ENCODE measurements at regions not wholly inside any gene's neighbourhood (a gene's known extent, or its start where the extent isn't known, plus 50 kb on each side); places are given as distances from the start of the nearest gene placed in this dataset.

GRCh38 chr17:63317166-63317840, 128.8 kb downstream of the CYB561 start:
- Histone ChIP-seq H3K4me1 (ENCODE audit: control insufficient read depth, insufficient read depth, low read length, unreplicated experiment) (no peaks in the 10 kb centered on the region), H3K27ac (ENCODE audit: low read depth, low read length) (no peak overlapping the region), H3K36me3 (ENCODE audit: insufficient read depth, low read length) (peaks cover 26% of the 10 kb centered on the region; the same call in 1 of the 2 replicates), H3K4me3 (ENCODE audit: low read depth, low read length) (no peak overlapping the region), H3K79me2 (ENCODE audit: control insufficient read depth, insufficient read depth, low read length, unreplicated experiment) (no peaks in the 10 kb centered on the region), H3K27me3 (ENCODE audit: insufficient read depth, low read length) (no peaks in the 10 kb centered on the region), H2AFZ (ENCODE audit: low read length, unreplicated experiment) (no peak overlapping the region)

DNA sequence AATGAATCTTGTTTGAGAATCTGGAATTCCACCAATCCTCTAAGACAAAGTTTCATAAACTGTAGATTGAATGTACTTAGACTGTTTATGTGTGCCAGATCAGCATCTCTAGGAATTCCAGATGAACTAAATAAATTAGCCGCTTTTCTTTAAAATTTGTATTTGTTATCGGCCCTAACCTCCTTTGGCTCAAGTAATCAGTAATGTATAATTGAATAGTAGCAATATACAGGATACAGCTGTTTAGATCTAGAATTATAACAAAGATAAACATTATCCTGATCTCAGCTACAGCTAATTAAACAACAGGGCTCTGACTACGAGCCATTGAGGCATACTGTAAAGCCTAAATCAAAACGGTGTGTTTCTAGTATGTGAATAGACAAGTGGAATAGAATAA, 120.3 kb downstream of the CYB561 start:
- Histone ChIP-seq H3K4me3 (ENCODE audit: low read depth, low read length) (no peak overlapping the region), H3K79me2 (ENCODE audit: control insufficient read depth, insufficient read depth, low read length, unreplicated experiment) (no peaks in the 10 kb centered on the region), H2AFZ (ENCODE audit: low read length, unreplicated experiment) (no peak overlapping the region), H3K4me1 (ENCODE audit: control insufficient read depth, insufficient read depth, low read length, unreplicated experiment) (no peaks in the 10 kb centered on the region), H3K27ac (ENCODE audit: low read depth, low read length) (no peak overlapping the region), H3K36me3 (ENCODE audit: insufficient read depth, low read length) (peaks cover 8% of the 10 kb centered on the region; the same call in 1 of the 2 replicates), H3K27me3 (ENCODE audit: insufficient read depth, low read length) (no peaks in the 10 kb centered on the region)

DNA sequence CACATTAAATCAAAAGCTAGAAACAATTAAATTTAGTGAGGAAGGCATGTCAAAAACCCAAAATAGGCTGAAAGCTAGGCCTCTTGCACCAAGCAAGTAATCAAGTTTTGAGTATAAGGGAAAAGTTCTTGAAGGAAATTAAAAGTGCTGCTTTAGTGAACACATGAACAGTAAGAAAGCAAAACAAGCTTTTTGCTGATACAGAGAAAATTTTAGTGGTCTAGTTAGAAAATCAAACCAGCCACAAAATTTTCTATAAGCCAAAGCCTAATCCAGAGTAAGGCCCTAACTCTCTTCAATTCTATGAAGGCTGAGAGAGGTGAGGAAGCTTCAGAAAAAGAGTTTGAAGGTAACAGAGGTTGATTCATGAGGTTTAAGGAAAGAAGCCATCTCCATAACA, 116.2 kb downstream of the CYB561 start:
- H3K27ac ChIP-seq (ENCODE audit: low read depth, low read length) = no peak overlapping the region
- H2AFZ ChIP-seq (ENCODE audit: low read length, unreplicated experiment) = no peak overlapping the region
- no peak overlapping the region for H3K4me3 ChIP-seq (ENCODE audit: low read depth, low read length)
- H3K36me3 ChIP-seq (ENCODE audit: insufficient read depth, low read length) = peaks cover 8% of the 10 kb centered on the region; the same call in 1 of the 2 replicates
- no peaks in the 10 kb centered on the region for H3K27me3 ChIP-seq (ENCODE audit: insufficient read depth, low read length)
- H3K4me1 ChIP-seq (ENCODE audit: control insufficient read depth, insufficient read depth, low read length, unreplicated experiment) = peaks cover 3% of the 10 kb centered on the region
- no peaks in the 10 kb centered on the region for H3K79me2 ChIP-seq (ENCODE audit: control insufficient read depth, insufficient read depth, low read length, unreplicated experiment)

GRCh38 chr17:63331301-63332061, 114.6 kb downstream of the CYB561 start:
- Histone ChIP-seq H3K27me3 (ENCODE audit: insufficient read depth, low read length) (no peaks in the 10 kb centered on the region), H2AFZ (ENCODE audit: low read length, unreplicated experiment) (no peak overlapping the region), H3K4me1 (ENCODE audit: control insufficient read depth, insufficient read depth, low read length, unreplicated experiment) (peaks cover 3% of the 10 kb centered on the region), H3K79me2 (ENCODE audit: control insufficient read depth, insufficient read depth, low read length, unreplicated experiment) (no peaks in the 10 kb centered on the region), H3K36me3 (ENCODE audit: insufficient read depth, low read length) (peaks cover 8% of the 10 kb centered on the region; the same call in 1 of the 2 replicates), H3K27ac (ENCODE audit: low read depth, low read length) (no peak overlapping the region), H3K4me3 (ENCODE audit: low read depth, low read length) (no peak overlapping the region)

- peaks cover 3% of the 10 kb centered on the region for H3K4me1 ChIP-seq (ENCODE audit: control insufficient read depth, insufficient read depth, low read length, unreplicated experiment)
- no peaks in the 10 kb centered on the region for H3K27me3 ChIP-seq (ENCODE audit: insufficient read depth, low read length)
- H3K79me2 ChIP-seq (ENCODE audit: control insufficient read depth, insufficient read depth, low read length, unreplicated experiment) = no peaks in the 10 kb centered on the region
- no peak overlapping the region for H3K4me3 ChIP-seq (ENCODE audit: low read depth, low read length)
- H3K27ac ChIP-seq (ENCODE audit: low read depth, low read length) = no peak overlapping the region
- peaks cover 8% of the 10 kb centered on the region; the same call in 1 of the 2 replicates for H3K36me3 ChIP-seq (ENCODE audit: insufficient read depth, low read length)
- H2AFZ ChIP-seq (ENCODE audit: low read length, unreplicated experiment) = no peak overlapping the region
Measured at GRCh38 chr17:63332286-63332685, 113.8 kb downstream of the CYB561 start.

GRCh38 chr17:63333869-63334268, 112.2 kb downstream of the CYB561 start:
- Histone ChIP-seq H3K27me3 (ENCODE audit: insufficient read depth, low read length) (no peaks in the 10 kb centered on the region), H3K4me3 (ENCODE audit: low read depth, low read length) (no peak overlapping the region), H3K4me1 (ENCODE audit: control insufficient read depth, insufficient read depth, low read length, unreplicated experiment) (peaks cover 3% of the 10 kb centered on the region), H3K36me3 (ENCODE audit: insufficient read depth, low read length) (peaks cover 8% of the 10 kb centered on the region; the same call in 1 of the 2 replicates), H3K27ac (ENCODE audit: low read depth, low read length) (no peak overlapping the region), H3K79me2 (ENCODE audit: control insufficient read depth, insufficient read depth, low read length, unreplicated experiment) (no peaks in the 10 kb centered on the region), H2AFZ (ENCODE audit: low read length, unreplicated experiment) (no peak overlapping the region)

- Histone ChIP-seq H3K27ac (ENCODE audit: low read depth, low read length) (no peak overlapping the region), H3K27me3 (ENCODE audit: insufficient read depth, low read length) (no peaks in the 10 kb centered on the region), H2AFZ (ENCODE audit: low read length, unreplicated experiment) (no peak overlapping the region), H3K4me1 (ENCODE audit: control insufficient read depth, insufficient read depth, low read length, unreplicated experiment) (peaks cover 3% of the 10 kb centered on the region), H3K36me3 (ENCODE audit: insufficient read depth, low read length) (peaks cover 16% of the 10 kb centered on the region; the same call in 1 of the 2 replicates), H3K79me2 (ENCODE audit: control insufficient read depth, insufficient read depth, low read length, unreplicated experiment) (no peaks in the 10 kb centered on the region), H3K4me3 (ENCODE audit: low read depth, low read length) (no peak overlapping the region)
Measured at GRCh38 chr17:63335831-63336230, 110.3 kb downstream of the CYB561 start.

GRCh38 chr17:63337579-63337978, 108.5 kb downstream of the CYB561 start:
- Histone ChIP-seq H3K36me3 (ENCODE audit: insufficient read depth, low read length) (peaks cover 19% of the 10 kb centered on the region; the same call in 1 of the 2 replicates), H3K4me3 (ENCODE audit: low read depth, low read length) (no peak overlapping the region), H2AFZ (ENCODE audit: low read length, unreplicated experiment) (no peak overlapping the region), H3K4me1 (ENCODE audit: control insufficient read depth, insufficient read depth, low read length, unreplicated experiment) (peaks cover 3% of the 10 kb centered on the region), H3K27me3 (ENCODE audit: insufficient read depth, low read length) (no peaks in the 10 kb centered on the region), H3K27ac (ENCODE audit: low read depth, low read length) (no peak overlapping the region), H3K79me2 (ENCODE audit: control insufficient read depth, insufficient read depth, low read length, unreplicated experiment) (no peaks in the 10 kb centered on the region)

DNA sequence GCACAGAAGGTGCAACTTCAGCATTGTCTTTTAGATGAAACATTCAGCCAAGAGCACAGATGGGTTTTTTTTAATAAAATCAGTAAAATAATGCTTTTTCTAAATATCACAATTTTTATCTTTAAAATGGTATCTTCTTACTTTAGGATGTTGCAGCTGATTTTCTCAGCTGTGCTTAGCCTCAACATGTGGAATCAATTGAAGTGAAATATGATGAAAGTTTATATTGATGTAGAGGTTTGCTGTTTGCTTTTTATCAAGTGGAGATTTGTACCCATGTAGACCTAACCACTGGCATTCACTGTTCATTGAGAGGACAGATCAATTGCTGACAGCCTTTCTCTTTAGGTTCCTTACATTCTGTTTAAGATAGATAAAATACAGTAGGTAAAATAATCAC, 107.8 kb downstream of the CYB561 start:
- H3K4me1 ChIP-seq (ENCODE audit: control insufficient read depth, insufficient read depth, low read length, unreplicated experiment) = peaks cover 3% of the 10 kb centered on the region
- peaks cover 18% of the 10 kb centered on the region; the same call in 1 of the 2 replicates for H3K36me3 ChIP-seq (ENCODE audit: insufficient read depth, low read length)
- no peaks in the 10 kb centered on the region for H3K27me3 ChIP-seq (ENCODE audit: insufficient read depth, low read length)
- H3K79me2 ChIP-seq (ENCODE audit: control insufficient read depth, insufficient read depth, low read length, unreplicated experiment) = no peaks in the 10 kb centered on the region
- no peak overlapping the region for H3K27ac ChIP-seq (ENCODE audit: low read depth, low read length)
- H2AFZ ChIP-seq (ENCODE audit: low read length, unreplicated experiment) = no peak overlapping the region
- H3K4me3 ChIP-seq (ENCODE audit: low read depth, low read length) = no peak overlapping the region

DNA sequence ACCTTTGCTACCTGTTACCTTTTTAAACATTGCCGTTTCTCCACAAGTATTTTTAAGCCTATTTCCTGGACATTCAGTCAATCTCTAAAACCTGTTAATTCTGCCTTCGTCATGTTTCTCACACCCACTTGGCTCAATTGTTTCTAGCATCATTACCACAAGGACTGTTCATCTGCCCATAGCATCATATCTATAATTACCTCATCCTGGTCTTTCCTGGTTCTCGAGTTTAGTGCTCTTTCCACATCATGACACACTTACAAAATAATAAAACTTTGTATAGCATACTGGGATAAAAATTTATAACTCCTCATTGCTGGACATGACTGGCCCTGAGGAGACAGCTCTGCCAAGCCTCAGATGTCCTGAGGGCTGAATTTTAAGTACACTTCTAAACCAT, 104.8 kb downstream of the CYB561 start:
- Histone ChIP-seq H2AFZ (ENCODE audit: low read length, unreplicated experiment) (no peak overlapping the region), H3K36me3 (ENCODE audit: insufficient read depth, low read length) (peaks cover 20% of the 10 kb centered on the region; the same call in 1 of the 2 replicates)

DNA sequence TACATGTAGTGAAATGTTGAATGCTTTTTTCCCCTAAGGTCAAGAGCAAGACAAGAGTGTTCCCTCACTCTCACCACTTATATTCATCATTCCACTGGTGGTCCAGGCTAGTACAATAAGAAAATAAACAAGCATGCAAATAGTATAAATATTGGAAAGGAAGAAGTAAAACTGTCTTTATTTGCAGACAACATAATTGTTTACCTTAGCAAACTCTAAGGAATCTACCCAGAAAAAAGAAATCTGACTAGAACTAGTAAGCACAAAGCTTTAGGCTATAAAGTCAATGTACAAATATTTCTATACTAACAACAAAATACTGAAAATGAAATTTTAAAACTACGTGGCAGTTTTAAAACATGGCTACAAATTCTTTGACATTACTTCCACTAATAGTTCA, 101.7 kb downstream of the CYB561 start:
- no peaks in the 10 kb centered on the region for H3K79me2 ChIP-seq (ENCODE audit: control insufficient read depth, insufficient read depth, low read length, unreplicated experiment)
- H3K4me3 ChIP-seq (ENCODE audit: low read depth, low read length) = no peak overlapping the region
- no peak overlapping the region for H2AFZ ChIP-seq (ENCODE audit: low read length, unreplicated experiment)
- H3K27ac ChIP-seq (ENCODE audit: low read depth, low read length) = no peak overlapping the region
- no peaks in the 10 kb centered on the region for H3K27me3 ChIP-seq (ENCODE audit: insufficient read depth, low read length)
- peaks cover 4% of the 10 kb centered on the region for H3K4me1 ChIP-seq (ENCODE audit: control insufficient read depth, insufficient read depth, low read length, unreplicated experiment)
- H3K36me3 ChIP-seq (ENCODE audit: insufficient read depth, low read length) = peaks cover 20% of the 10 kb centered on the region; the same call in 1 of the 2 replicates

More for the DNA sequence above, 104.8 kb downstream of the CYB561 start:
- Histone ChIP-seq H3K27me3 (ENCODE audit: insufficient read depth, low read length) (no peaks in the 10 kb centered on the region), H3K4me3 (ENCODE audit: low read depth, low read length) (no peak overlapping the region), H3K4me1 (ENCODE audit: control insufficient read depth, insufficient read depth, low read length, unreplicated experiment) (no peaks in the 10 kb centered on the region), H3K79me2 (ENCODE audit: control insufficient read depth, insufficient read depth, low read length, unreplicated experiment) (no peaks in the 10 kb centered on the region), H3K27ac (ENCODE audit: low read depth, low read length) (no peak overlapping the region)

Measured in ACC112 (cell line).